HG02852 (cell line): ENCODE measurements at regions not wholly inside any gene's neighbourhood (a gene's known extent, or its start where the extent isn't known, plus 50 kb on each side); places are given as distances from the start of the nearest gene placed in this dataset.

Experiments used
- ATAC-seq: cut with Tn5 transposase; IDR thresholded peaks from one replicate; pipeline ENCODE4 v1.9.1; 2021; ENCODE audit warnings: mild to moderate bottlenecking, moderate library complexity; ENCODE audit not compliant: unreplicated experiment

DNA sequence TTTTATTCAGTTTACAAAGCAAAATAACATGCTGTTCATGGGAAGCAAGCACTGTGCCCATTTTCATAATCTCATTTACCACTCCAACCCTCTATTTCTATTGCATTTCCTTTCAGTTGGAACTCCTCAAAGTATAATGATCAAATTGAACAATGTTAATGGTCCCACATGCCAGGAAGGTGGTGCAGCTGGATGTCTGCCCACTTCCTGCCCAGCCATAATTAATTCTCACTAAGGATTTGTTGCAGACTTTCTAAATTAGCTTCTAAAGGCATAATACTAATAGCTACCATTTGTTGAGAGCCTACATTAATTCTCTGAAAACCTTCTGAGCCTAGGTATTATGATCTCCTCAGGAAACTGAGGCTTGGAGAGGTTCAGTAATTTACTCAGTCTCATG is 316.1 kb upstream of the TPM1 start:
- no peak for ATAC-seq

GRCh38 chr15:62727501-62727900 is 315.0 kb upstream of the TPM1 start:
- no peak for ATAC-seq

- no peak for ATAC-seq
Measured at GRCh38 chr15:62730825-62731224, 311.7 kb upstream of the TPM1 start.

- ATAC-seq, result no peak
Measured at GRCh38 chr15:62732078-62732477, 310.5 kb upstream of the TPM1 start.

DNA sequence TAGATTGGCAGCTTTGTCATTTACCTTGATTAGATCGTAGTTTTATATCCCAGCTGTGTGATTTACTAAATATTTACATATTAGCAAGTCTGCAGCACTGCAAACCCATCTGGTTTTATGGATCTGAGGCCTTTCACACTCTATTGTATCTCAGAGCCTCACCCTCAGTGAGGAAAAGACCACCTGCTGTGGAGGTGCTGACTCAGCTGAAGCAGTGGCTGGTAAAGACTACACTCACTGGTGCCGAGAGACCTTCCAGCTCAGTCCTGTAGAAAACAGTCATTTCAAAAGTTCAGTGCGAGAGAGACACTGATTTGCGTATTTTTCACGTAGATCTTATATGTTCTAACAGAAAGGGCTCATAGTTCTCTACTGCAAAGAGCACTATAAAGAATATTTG is 307.8 kb upstream of the TPM1 start:
- ATAC-seq, result no peak

DNA sequence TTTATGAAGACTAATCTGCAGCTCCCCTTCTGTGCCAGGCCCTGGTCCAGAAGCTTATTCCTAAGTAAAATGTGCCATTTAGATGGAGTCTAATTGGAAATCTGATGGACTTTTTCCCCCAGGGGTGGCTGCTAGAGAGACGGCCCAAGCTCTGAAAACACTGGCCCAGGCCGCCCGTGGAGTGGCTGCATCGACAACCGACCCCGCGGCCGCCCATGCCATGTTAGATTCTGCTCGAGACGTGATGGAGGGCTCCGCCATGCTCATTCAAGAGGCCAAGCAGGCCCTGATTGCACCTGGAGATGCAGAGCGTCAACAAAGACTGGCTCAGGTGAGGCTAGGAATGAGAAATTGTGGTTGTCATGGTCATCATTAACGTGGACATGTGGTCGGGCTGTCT is 305.8 kb upstream of the TPM1 start:
- ATAC-seq, result no peak

- ATAC-seq, result no peak
Measured at GRCh38 chr15:62737551-62737950, 305.0 kb upstream of the TPM1 start.

- no peak for ATAC-seq
Measured at GRCh38 chr15:62739082-62739481, 303.5 kb upstream of the TPM1 start.

DNA sequence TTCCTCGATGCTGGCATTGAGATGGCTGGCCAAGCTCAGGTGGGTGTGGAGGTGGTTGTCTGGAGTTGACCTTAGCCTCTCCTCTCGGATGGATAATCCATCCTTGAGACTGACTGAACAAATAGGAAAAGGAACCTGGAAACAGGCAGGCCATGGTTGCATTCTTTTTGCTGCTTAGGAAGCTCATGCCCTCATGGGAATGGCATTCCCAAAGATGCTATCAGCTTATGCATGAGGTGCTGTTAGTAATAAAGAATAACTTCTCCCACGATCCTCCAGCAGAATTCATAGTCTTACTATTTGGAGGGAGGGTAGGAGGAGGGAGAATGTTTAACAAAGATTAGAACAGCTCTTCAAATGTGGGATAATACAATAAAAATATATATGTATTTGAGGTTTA is 303.0 kb upstream of the TPM1 start:
- no peak for ATAC-seq

DNA sequence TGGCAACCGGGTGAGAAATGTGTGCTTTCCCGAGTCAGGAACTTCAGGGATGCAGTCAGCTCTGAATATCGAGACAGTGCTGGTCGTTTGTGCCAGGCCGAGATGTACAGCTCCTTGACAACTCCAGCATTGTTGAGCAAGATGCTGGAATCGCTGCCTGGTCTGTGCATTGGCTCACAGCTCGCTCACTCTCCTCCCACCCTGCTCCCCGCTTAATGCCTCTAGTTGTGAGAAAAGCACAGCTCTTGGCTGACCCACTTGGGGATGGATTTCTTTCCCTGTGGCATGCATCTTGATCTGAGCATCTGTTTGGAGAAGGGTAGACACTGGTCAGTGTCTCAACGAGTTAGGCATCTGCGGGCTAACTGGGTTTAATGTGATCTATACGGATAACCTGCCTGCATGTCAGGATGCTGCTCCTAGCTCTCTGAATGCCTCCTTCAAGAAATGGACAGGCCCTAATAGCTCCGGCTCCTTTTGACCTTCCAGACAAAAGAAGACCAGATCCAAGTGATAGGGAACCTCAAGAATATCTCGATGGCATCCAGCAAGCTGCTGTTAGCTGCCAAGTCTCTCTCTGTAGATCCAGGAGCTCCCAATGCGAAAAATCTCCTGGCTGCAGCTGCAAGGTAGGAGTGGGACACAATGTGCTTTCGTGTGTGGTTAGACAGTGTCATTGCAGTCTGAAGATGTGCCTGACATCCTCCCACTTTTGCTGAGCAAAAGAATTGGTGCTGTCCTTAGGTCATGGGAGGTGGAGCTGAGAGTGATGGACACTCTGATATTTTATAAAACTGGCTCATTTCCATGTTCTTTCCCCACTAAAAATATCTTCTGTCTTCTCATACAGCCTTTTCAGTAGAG is 302.2 kb upstream of the TPM1 start:
- no peak for ATAC-seq

DNA sequence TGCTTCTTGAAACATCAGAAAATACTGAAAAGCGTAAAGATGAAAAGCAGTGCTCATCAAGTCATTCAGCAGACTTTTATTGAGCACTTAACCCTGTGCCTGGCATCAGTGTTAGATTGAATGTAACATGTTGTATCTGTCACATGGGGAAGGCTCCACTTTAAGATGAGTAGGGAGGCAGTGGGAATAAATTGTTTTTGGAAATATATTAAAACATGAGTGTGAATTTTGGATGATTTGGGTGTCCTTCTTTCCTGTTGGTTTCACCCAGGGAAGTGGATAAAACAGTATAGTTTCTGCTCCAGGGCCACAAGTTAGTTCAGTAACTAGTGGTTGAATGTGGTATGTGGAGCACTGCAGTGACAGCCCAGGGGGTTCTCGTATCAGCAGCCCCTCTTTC is 301.4 kb upstream of the TPM1 start:
- ATAC-seq, result no peak

- ATAC-seq, result no peak
Measured at GRCh38 chr15:62742409-62743171, 300.0 kb upstream of the TPM1 start.

- no peak for ATAC-seq
Measured at GRCh38 chr15:62745621-62746225, 296.8 kb upstream of the TPM1 start.

- ATAC-seq, result no peak
Measured at GRCh38 chr15:62748196-62748595, 294.4 kb upstream of the TPM1 start.

GRCh38 chr15:62749036-62749815 is 293.3 kb upstream of the TPM1 start:
- ATAC-seq, result no peak

GRCh38 chr15:62750471-62750870 is 292.1 kb upstream of the TPM1 start:
- no peak for ATAC-seq

DNA sequence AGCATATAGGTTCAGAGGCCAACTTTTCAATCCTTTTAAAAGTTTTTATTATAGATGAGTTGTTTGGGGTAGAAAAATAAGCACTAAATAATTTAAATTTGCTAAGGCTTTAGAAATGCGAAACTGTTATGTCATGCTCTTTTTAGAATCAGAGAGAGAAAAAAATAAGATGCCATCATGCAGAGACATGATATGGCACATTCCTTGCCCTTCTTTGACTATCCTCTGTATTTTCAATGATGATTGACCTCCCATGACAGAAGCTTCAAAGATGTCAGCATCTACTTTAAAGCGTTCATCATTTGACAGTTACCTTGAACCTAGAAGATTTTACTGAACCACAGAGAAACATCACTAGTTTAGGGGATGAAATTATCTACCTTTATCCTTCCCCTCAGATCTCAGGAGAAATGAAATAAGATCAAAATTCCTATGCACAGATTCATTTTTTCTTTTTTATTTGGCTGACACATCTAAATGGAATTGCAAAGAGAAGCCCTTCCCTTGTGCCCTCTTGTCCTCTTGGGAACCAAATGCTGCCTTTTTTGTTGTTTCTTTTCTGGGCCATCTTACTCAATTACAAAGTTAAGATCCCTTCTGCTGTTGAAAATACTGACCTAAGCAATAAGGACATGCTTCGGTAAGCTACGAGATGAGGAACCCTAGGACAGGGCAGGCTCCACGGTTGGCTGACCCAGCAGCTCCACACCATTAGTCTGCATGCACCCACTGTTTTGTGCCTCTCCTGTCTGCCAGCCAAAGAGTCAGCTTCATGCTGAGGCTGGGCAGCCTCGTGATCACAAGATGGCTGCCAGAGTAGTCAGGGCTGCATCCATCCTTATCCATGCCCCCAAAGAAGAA is 289.7 kb upstream of the TPM1 start:
- ATAC-seq, result no peak

- ATAC-seq, result no peak
Measured at GRCh38 chr15:62753518-62754221, 288.9 kb upstream of the TPM1 start.

DNA sequence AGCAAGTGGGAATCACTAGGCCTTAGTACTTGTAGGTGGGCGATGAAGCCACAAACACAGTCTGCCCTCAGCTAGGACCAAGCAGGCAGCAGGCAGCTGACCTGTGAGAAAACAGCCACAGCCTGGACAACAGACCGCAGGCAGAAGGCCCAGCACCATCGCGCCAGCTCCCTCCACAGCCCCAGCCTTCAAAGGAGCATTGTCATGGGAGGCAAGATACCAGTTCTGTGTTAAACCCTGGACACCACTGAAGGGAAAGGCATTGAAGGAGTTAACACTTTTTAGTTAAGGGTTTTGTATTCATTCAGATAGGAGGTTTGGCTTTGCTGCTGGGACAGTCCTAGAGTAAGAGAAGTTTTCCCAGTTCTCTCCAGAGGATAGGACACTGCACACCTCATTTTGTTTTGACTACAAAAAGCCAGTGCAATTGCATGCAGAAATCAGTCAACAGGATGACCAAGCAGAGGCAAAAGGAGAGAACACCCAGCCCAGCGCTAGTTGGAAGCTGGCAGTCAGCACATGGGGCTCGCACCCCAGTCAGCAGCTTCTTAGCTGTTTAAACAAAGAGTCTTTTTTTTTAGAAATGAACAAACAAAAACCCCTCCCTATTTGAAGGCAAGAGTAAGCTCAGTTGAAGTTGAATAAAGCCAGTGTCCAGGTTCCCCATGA is 286.1 kb upstream of the TPM1 start:
- no peak for ATAC-seq
